SK-N-MC (cell line): ENCODE measurements at regions not wholly inside any gene's neighbourhood (a gene's known extent, or its start where the extent isn't known, plus 50 kb on each side); places are given as distances from the start of the nearest gene placed in this dataset.

Source experiments
- DNase-seq: peaks from one replicate; pipeline ENCODE4 v3.0.0-alpha.2; 2011; ENCODE audit warnings: low read depth, low spot score
- H3K27ac ChIP-seq: fragments of 200-600 bp; sonication (generic); 2 replicates; pipeline ENCODE4 v1.5.1; 2016; ENCODE audit warnings: mixed run types
- H3K36me3 ChIP-seq: fragments of 200-600 bp; sonication (generic); 2 replicates; pipeline ENCODE4 v1.6.1; 2017; ENCODE audit warnings: antibody characterized with exemption, low read length, mixed read lengths; ENCODE audit not compliant: insufficient read depth
- H3K4me3 ChIP-seq: fragments of 200-600 bp; sonication (generic); 2 replicates; pipeline ENCODE4 v1.5.1; 2016
- H3K9ac ChIP-seq: fragments of 200-600 bp; sonication (generic); 2 replicates; pipeline ENCODE4 v1.8.0; 2017; ENCODE audit warnings: mixed run types, mixed read lengths; ENCODE audit not compliant: insufficient read length
- H3K9me3 ChIP-seq: fragments of 200-600 bp; sonication (generic); 2 replicates; pipeline ENCODE4 v1.6.1; 2017; ENCODE audit warnings: low read depth, mild to moderate bottlenecking, antibody characterized with exemption, low read length, moderate library complexity, mixed read lengths
- EZH2 ChIP-seq: fragments of 200-600 bp; sonication (generic); IDR thresholded peaks from one replicate; pipeline ENCODE4 v1.6.1; 2017; ENCODE audit warnings: antibody characterized with exemption
- FOXP2 ChIP-seq: optimal IDR thresholded peaks from 2 replicates; pipeline ENCODE3; 2011; ENCODE audit warnings: mild to moderate bottlenecking, moderate library complexity; ENCODE audit not compliant: insufficient read depth; ENCODE audit errors: extremely low read length, control extremely low read depth
- POLR2AphosphoS5 ChIP-seq: IDR thresholded peaks from 2 replicates; pipeline ENCODE4 v1.6.1; 2012; ENCODE audit warnings: mild to moderate bottlenecking, low read depth, low read length, borderline replicate concordance

DNA sequence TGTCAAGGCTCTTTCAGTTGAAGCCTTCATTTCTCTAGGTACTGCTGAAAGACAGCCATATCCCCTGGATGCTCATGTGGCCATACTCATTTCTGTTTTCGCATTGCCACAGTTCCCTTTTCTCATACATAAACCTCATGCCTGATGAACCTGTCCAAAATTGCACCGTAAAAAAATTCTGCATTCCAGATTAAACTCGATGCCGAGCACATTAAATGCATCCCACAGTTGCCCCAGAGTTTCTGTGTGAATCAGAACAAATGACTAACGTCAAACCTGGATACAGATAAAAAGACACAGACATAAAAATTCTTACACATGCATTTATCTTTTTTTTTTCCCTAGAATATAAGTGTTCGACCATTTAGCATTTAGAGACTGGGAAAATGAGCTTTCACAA lies 288.2 kb downstream of the COG6 start:
- no peaks in the 10 kb centered on the region for H3K9me3 ChIP-seq
- H3K9ac ChIP-seq, result no peak overlapping the region
- TF ChIP-seq POLR2AphosphoS5, result no peak
- no peak for TF ChIP-seq FOXP2
- TF ChIP-seq EZH2, result no peak
- no peaks in the 10 kb centered on the region for H3K36me3 ChIP-seq
- no peak overlapping the region for H3K27ac ChIP-seq
- no peak overlapping the region for H3K4me3 ChIP-seq
- no peak for DNase-seq

- TF ChIP-seq EZH2, result no peak
- no peak for TF ChIP-seq POLR2AphosphoS5
- no peak for TF ChIP-seq FOXP2
- Histone ChIP-seq H3K27ac (no peak overlapping the region), H3K4me3 (no peak overlapping the region), H3K9me3 (no peaks in the 10 kb centered on the region), H3K9ac (no peak overlapping the region), H3K36me3 (no peaks in the 10 kb centered on the region)
- no peak for DNase-seq
These were observed 289.8 kb downstream of the COG6 start for GRCh38 chr13:39945226-39945625.

DNA sequence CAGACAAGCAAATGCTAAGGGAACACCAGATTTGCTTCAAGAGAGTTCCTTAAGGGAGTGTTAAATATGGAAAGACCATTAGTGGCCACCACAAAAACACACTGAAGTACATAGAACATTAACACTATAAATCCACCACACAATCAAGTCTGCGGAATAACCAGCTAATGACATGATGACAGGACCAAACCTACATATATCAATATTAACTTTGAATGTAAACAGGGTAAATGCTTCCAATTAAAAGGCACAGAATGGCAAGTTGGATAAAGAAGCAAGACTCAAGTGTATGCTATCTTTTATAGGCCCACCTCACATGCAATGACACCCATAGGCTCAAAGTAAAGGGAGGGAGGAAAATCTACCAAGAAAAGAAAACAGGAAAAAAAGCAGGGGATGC lies 291.3 kb downstream of the COG6 start:
- Histone ChIP-seq H3K9me3 (no peaks in the 10 kb centered on the region), H3K4me3 (no peak overlapping the region), H3K9ac (no peak overlapping the region), H3K27ac (no peak overlapping the region), H3K36me3 (no peaks in the 10 kb centered on the region)
- no peak for DNase-seq
- TF ChIP-seq POLR2AphosphoS5 (no peak), EZH2 (no peak)

- Histone ChIP-seq H3K27ac (peak overlapping the region; percentile 98), H3K9me3 (no peaks in the 10 kb centered on the region), H3K4me3 (peak overlapping the region; percentile 59), H3K9ac (no peak overlapping the region), H3K36me3 (no peaks in the 10 kb centered on the region)
- DNase-seq, result no peak
- TF ChIP-seq FOXP2 (no peak), POLR2AphosphoS5 (no peak), EZH2 (no peak)
These were observed 295.8 kb downstream of the COG6 start for GRCh38 chr13:39951301-39951700.

- peak overlapping the region; percentile 98 for H3K27ac ChIP-seq
- peak overlapping the region; percentile 59 for H3K4me3 ChIP-seq
- DNase-seq, result peak; percentile 97
- H3K9me3 ChIP-seq, result no peaks in the 10 kb centered on the region
- peak overlapping the region; percentile 53 for H3K9ac ChIP-seq
- no peaks in the 10 kb centered on the region for H3K36me3 ChIP-seq
- TF ChIP-seq FOXP2 (peak; percentile 76), EZH2 (no peak), POLR2AphosphoS5 (peak; percentile 43; the same call in 1 of the 2 replicates)
These were observed 297.1 kb downstream of the COG6 start for GRCh38 chr13:39952249-39953233.

DNA sequence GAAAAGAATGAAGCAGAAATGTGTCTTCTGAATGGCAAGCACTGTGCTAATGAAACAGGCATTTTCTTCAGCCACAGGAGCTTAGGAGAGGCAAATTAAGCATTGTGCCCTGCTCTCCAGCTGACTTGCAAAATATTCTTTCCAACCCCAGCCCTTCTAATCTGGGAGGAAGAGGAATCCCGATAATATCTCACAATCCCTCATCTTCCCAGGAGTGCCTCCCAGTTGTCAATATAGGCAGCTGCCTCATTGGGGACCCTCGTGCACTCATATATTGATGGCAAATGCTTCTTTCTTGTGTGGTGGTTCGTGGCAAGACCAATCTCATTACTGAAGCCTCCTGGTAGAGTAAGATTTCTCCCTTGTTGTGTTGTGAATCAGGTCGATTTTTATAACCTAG lies 299.0 kb downstream of the COG6 start:
- no peaks in the 10 kb centered on the region for H3K9me3 ChIP-seq
- H3K4me3 ChIP-seq, result no peak overlapping the region
- no peaks in the 10 kb centered on the region for H3K36me3 ChIP-seq
- no peak overlapping the region for H3K9ac ChIP-seq
- TF ChIP-seq FOXP2, result no peak
- no peak for TF ChIP-seq EZH2
- TF ChIP-seq POLR2AphosphoS5, result no peak
- DNase-seq, result no peak
- no peak overlapping the region for H3K27ac ChIP-seq

- Histone ChIP-seq H3K9ac (no peak overlapping the region), H3K9me3 (no peaks in the 10 kb centered on the region), H3K27ac (no peak overlapping the region), H3K36me3 (no peaks in the 10 kb centered on the region), H3K4me3 (no peak overlapping the region)
- no peak for DNase-seq
- no peak for TF ChIP-seq EZH2
- TF ChIP-seq FOXP2, result no peak
- TF ChIP-seq POLR2AphosphoS5, result no peak
These were observed 300.1 kb downstream of the COG6 start for GRCh38 chr13:39955560-39955959.

GRCh38 chr13:39956036-39956435 lies 300.6 kb downstream of the COG6 start:
- no peaks in the 10 kb centered on the region for H3K9me3 ChIP-seq
- no peak overlapping the region for H3K27ac ChIP-seq
- H3K4me3 ChIP-seq, result no peak overlapping the region
- DNase-seq, result no peak
- no peak overlapping the region for H3K9ac ChIP-seq
- no peak for TF ChIP-seq POLR2AphosphoS5
- TF ChIP-seq FOXP2, result no peak
- no peak for TF ChIP-seq EZH2
- no peaks in the 10 kb centered on the region for H3K36me3 ChIP-seq

GRCh38 chr13:39957868-39958677 lies 302.6 kb downstream of the COG6 start:
- Histone ChIP-seq H3K4me3 (no peak overlapping the region), H3K9ac (no peak overlapping the region), H3K36me3 (no peaks in the 10 kb centered on the region), H3K27ac (no peak overlapping the region), H3K9me3 (no peaks in the 10 kb centered on the region)
- TF ChIP-seq FOXP2 (no peak), POLR2AphosphoS5 (no peak), EZH2 (no peak)
- no peak for DNase-seq
